ENCODE measurements at regions not wholly inside any gene's neighbourhood (a gene's known extent, or its start where the extent isn't known, plus 50 kb on each side); places are given as distances from the start of the nearest gene placed in this dataset.

- TF ChIP-seq, protein P1, sequence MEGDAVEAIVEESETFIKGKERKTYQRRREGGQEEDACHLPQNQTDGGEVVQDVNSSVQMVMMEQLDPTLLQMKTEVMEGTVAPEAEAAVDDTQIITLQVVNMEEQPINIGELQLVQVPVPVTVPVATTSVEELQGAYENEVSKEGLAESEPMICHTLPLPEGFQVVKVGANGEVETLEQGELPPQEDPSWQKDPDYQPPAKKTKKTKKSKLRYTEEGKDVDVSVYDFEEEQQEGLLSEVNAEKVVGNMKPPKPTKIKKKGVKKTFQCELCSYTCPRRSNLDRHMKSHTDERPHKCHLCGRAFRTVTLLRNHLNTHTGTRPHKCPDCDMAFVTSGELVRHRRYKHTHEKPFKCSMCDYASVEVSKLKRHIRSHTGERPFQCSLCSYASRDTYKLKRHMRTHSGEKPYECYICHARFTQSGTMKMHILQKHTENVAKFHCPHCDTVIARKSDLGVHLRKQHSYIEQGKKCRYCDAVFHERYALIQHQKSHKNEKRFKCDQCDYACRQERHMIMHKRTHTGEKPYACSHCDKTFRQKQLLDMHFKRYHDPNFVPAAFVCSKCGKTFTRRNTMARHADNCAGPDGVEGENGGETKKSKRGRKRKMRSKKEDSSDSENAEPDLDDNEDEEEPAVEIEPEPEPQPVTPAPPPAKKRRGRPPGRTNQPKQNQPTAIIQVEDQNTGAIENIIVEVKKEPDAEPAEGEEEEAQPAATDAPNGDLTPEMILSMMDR (IDR thresholded peaks at IDR 0.05) = no peak
- no peak for TF ChIP-seq EZH2 (IDR thresholded peaks at IDR 0.05; ENCODE audit: borderline replicate concordance, insufficient read depth, low read depth, low read length, poor library complexity, severe bottlenecking)
These were observed 533.5 kb downstream of the SH2D4B start for GRCh38 chr10:81071087-81071796.

Data from B cell (primary cell).